ENCODE measurements at regions not wholly inside any gene's neighbourhood (a gene's known extent, or its start where the extent isn't known, plus 50 kb on each side); places are given as distances from the start of the nearest gene placed in this dataset.

GRCh38 chr2:78749638-78750037, 275.9 kb upstream of the REG3G start:
- Histone ChIP-seq H3K36me3 (ENCODE audit: control insufficient read depth, insufficient read depth, low read length) (no peaks in the 10 kb centered on the region), H3K27ac (ENCODE audit: low read length) (no peak overlapping the region), H3K4me1 (ENCODE audit: control insufficient read depth, insufficient read depth, low read length) (no peaks in the 10 kb centered on the region), H3K27me3 (ENCODE audit: control insufficient read depth, insufficient read depth, low read length) (no peaks in the 10 kb centered on the region), H3K9me3 (ENCODE audit: control insufficient read depth, insufficient read depth, low read length) (no peaks in the 10 kb centered on the region), H3K4me3 (ENCODE audit: low read length) (no peak overlapping the region)
- no peak for ATAC-seq
- Mint-ChIP-seq H3K36me3 (no peaks in the 10 kb centered on the region), H3K27ac (no peak overlapping the region), H3K4me3 (no peak overlapping the region), H3K4me1 (no peaks in the 10 kb centered on the region), H3K9me3 (peaks cover 0 to 2% of the 10 kb centered on the region in 2 donors), H3K27me3 (ENCODE audit: low read depth in 2 of 2) (no peaks in the 10 kb centered on the region)
- intact Hi-C loops (cut with micrococcal nuclease): no loop called here
- no peak for TF ChIP-seq CTCF (IDR thresholded peaks at IDR 0.05)
- no CpG with 5 or more reads among the region's 1 CpG for WGBS (ENCODE audit: insufficient coverage)
- no peak for DNase-seq

- no peaks in the 10 kb centered on the region for H3K36me3 ChIP-seq (ENCODE audit: control insufficient read depth, insufficient read depth, low read length)
- peaks cover 0 to 2% of the 10 kb centered on the region in 2 donors for H3K9me3 Mint-ChIP-seq
- intact Hi-C loops (cut with micrococcal nuclease): no loop called here
- no peak overlapping the region for H3K4me3 ChIP-seq (ENCODE audit: low read length)
- no peaks in the 10 kb centered on the region for H3K27me3 ChIP-seq (ENCODE audit: control insufficient read depth, insufficient read depth, low read length)
- no peak overlapping the region for H3K27ac Mint-ChIP-seq
- 54% methylated on average over 2 of the region's 2 CpGs for WGBS (ENCODE audit: insufficient coverage)
- no peak overlapping the region for H3K27ac ChIP-seq (ENCODE audit: low read length)
- no peak overlapping the region for H3K4me3 Mint-ChIP-seq
- DNase-seq (no peak), ATAC-seq (no peak)
- H3K27me3 Mint-ChIP-seq (ENCODE audit: low read depth in 2 of 2): no peaks in the 10 kb centered on the region
- no peak for TF ChIP-seq CTCF (IDR thresholded peaks at IDR 0.05)
- no peaks in the 10 kb centered on the region for H3K36me3 Mint-ChIP-seq
- no peaks in the 10 kb centered on the region for H3K4me1 ChIP-seq (ENCODE audit: control insufficient read depth, insufficient read depth, low read length)
- H3K9me3 ChIP-seq (ENCODE audit: control insufficient read depth, insufficient read depth, low read length): no peaks in the 10 kb centered on the region
- no peaks in the 10 kb centered on the region for H3K4me1 Mint-ChIP-seq
Measured at GRCh38 chr2:78750219-78750618, 275.3 kb upstream of the REG3G start.

GRCh38 chr2:78754930-78755329, 270.6 kb upstream of the REG3G start:
- no peaks in the 10 kb centered on the region for H3K4me1 ChIP-seq (ENCODE audit: control insufficient read depth, insufficient read depth, low read length)
- no peak overlapping the region for H3K4me3 ChIP-seq (ENCODE audit: low read length)
- H3K27me3 Mint-ChIP-seq (ENCODE audit: low read depth in 2 of 2): no peaks in the 10 kb centered on the region
- H3K36me3 Mint-ChIP-seq: peaks cover 17% of the 10 kb centered on the region
- peaks cover 12 to 14% of the 10 kb centered on the region in 2 donors for H3K9me3 Mint-ChIP-seq
- H3K36me3 ChIP-seq (ENCODE audit: control insufficient read depth, insufficient read depth, low read length): no peaks in the 10 kb centered on the region
- no peaks in the 10 kb centered on the region for H3K4me1 Mint-ChIP-seq
- H3K27me3 ChIP-seq (ENCODE audit: control insufficient read depth, insufficient read depth, low read length): no peaks in the 10 kb centered on the region
- H3K9me3 ChIP-seq (ENCODE audit: control insufficient read depth, insufficient read depth, low read length): peaks cover 5% of the 10 kb centered on the region
- ATAC-seq (no peak), DNase-seq (no peak)
- H3K27ac ChIP-seq (ENCODE audit: low read length): no peak overlapping the region
- H3K4me3 Mint-ChIP-seq: no peak overlapping the region
- H3K27ac Mint-ChIP-seq: no peak overlapping the region
- no peak for TF ChIP-seq CTCF (IDR thresholded peaks at IDR 0.05)
- intact Hi-C loops (cut with micrococcal nuclease): no loop called here
- 90% methylated on average over 6 of the region's 6 CpGs for WGBS (ENCODE audit: insufficient coverage)

GRCh38 chr2:78757191-78757590, 268.3 kb upstream of the REG3G start:
- Mint-ChIP-seq H3K27me3 (ENCODE audit: low read depth in 2 of 2) (no peaks in the 10 kb centered on the region), H3K27ac (no peak overlapping the region), H3K9me3 (peaks cover 30 to 36% of the 10 kb centered on the region in 2 donors), H3K4me3 (no peak overlapping the region), H3K4me1 (no peaks in the 10 kb centered on the region), H3K36me3 (peaks cover 39% of the 10 kb centered on the region)
- intact Hi-C loops (cut with micrococcal nuclease): no loop called here
- TF ChIP-seq CTCF (IDR thresholded peaks at IDR 0.05): no peak
- WGBS (ENCODE audit: insufficient coverage): 38% methylated on average over 1 of the region's 1 CpG
- DNase-seq (no peak), ATAC-seq (no peak)
- no peaks in the 10 kb centered on the region for H3K4me1 ChIP-seq (ENCODE audit: control insufficient read depth, insufficient read depth, low read length)
- peaks cover 20% of the 10 kb centered on the region for H3K9me3 ChIP-seq (ENCODE audit: control insufficient read depth, insufficient read depth, low read length)
- H3K27me3 ChIP-seq (ENCODE audit: control insufficient read depth, insufficient read depth, low read length): no peaks in the 10 kb centered on the region
- no peak overlapping the region for H3K27ac ChIP-seq (ENCODE audit: low read length)
- no peaks in the 10 kb centered on the region for H3K36me3 ChIP-seq (ENCODE audit: control insufficient read depth, insufficient read depth, low read length)
- H3K4me3 ChIP-seq (ENCODE audit: low read length): no peak overlapping the region

All from natural killer cell (primary cell).